NCI-H1417 (cell line): ENCODE measurements at regions not wholly inside any gene's neighbourhood (a gene's known extent, or its start where the extent isn't known, plus 50 kb on each side); places are given as distances from the start of the nearest gene placed in this dataset.
"Not testable (repeated sequence)": the region's sequence is repeated elsewhere in the genome, so short reads cannot be mapped to it uniquely, and the experiment has no call there.

Source experiments
- DNase-seq, 3 experiments: peaks; one replicate each; lab custom pipeline; 2025; lab: John Stamatoyannopoulos, UW

DNA sequence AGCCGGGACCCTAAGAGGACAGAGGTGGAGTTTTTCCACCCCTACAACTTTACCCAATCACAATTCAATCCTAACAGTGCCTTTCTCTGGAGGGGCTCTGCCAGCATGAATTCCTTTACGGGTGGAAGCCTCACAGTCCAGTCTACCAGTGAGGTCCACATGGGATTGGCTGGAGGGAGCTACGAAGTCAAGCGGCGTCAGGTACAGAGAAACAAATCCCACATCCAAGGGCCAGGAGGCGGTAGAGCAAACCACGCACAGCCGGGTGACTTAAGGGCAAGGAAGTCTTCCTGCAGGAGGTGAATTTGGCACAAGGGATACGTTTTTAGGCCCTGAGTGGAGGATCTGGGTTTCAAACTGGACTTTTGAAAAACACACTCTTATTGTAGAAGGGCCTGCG, 199.6 kb downstream of the UQCRFS1 start:
- no peak for DNase-seq

DNA sequence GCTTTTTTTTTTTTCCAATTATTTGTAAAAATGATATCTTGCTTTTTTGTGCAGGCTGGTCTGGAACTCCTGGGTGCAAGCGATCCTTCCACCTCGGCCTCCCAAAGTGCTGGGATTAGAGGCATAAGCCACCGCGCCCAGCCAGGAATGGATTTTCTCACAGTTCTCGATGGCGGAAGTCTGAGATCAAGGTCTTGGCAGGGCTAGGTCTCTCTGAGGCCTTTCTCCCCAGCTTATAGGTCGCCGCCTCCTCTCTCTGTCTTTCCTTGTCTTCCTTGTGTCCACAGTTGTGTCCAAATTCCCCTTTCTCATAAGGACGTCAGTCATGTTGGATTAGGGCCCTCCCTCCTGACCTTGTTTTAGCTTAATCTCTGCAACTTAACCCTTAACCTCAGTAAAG, 200.5 kb downstream of the UQCRFS1 start:
- DNase-seq, result no peak

DNA sequence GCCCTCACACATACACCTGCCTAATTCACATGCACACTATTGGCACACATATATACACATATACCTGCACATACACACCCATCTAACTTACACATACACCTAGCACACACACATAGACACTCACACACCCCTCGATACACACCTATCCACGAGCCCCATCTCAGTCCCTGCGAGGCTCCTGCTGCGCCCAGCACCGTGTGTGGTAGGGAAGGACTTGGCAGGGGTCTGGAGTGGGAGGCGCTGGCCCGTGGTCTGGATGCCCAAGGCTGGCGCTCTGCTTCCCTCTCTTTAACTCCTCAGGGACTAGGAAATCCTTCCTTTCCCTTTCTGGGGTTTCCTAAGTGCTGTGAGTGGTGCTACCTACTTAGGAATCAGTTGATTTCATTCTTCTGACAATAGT, 202.7 kb downstream of the UQCRFS1 start:
- no peak for DNase-seq

DNA sequence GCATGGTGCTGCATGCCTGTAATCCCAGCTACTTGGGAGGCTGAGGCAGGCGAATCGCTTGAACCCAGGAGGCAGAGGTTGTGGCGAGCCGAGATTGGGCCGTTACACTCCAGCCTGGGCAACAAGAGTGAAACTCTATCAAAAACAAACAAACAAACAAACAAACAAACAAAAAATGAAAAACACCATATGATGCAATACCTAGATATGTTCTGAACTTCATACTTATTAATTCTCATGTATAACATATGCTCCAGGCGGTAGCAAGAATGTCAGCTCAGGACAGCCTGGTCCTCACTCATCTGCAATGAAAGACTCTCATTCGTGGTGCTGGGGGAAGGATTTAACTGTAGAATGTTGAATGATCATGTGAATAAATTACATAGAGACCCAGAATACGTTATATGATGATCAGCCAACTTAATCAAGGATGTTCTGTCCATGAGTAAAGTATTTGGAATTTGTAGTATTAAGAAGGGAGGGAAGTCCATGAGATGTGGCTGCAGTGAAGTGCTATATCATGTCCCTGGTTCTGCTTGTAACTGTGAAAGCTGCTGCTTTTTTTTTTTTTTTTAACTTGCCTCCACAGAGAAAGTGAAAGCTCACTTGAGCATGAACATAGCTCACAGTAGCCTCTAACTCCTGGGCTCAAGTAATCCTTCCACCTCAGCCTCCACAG, 206.8 kb downstream of the UQCRFS1 start:
- no peak for DNase-seq

DNA sequence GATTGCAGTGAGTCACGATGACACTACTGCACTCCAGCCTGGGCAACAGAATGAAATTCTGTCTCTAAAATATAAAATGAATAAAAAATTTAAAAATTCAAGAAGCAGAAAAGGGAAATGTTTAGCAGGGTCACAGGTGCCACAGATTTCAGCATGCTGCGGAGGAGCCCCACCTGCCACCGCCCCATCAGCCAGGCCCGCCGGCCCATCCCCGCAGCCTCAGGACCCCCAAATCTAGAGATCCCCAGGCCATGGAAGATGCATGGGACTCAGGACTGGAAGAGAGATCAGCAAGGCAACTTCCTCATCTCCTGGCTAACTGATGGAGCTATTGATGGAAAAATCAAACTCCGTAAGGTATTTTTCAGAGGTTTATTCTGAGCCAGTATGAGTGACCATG, 208.2 kb downstream of the UQCRFS1 start:
- DNase-seq, result no peak

DNA sequence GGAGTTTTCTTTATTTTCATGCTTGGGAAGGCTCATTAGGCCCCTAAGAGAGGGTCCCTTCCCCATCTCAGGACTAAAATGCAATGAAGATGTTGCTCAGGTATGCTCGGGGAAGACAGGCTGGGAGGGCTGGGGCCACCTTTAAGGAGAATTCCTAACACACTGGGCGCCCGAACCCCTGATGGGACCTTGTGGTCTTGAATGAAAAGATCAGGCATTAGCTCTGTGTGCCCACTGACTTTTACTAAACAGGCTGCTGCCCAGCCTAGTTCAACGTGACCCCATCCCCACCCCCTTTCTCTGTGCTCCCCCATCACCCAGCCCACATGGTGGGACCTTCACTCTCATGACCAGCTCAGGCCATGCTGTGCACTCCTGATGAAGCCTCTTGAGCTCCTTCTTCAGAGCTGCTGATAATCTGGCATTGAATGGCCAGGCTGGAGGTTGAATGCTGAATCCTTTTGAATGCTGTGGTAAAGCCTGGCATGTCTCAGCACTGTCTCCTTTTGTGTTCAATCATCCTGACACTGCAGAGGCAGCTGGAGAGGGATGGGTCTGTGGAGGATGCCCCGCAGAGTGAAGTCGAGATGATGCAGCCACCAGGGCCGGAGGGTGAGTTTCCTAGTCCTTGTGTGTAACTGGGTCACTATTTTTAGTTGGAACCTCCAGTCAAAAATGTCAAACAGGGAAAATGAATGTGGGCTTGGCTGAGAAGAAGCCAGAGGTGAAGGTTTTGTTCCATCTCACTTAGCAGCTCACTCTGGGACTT, 209.1 kb downstream of the UQCRFS1 start:
- DNase-seq, result no peak

DNA sequence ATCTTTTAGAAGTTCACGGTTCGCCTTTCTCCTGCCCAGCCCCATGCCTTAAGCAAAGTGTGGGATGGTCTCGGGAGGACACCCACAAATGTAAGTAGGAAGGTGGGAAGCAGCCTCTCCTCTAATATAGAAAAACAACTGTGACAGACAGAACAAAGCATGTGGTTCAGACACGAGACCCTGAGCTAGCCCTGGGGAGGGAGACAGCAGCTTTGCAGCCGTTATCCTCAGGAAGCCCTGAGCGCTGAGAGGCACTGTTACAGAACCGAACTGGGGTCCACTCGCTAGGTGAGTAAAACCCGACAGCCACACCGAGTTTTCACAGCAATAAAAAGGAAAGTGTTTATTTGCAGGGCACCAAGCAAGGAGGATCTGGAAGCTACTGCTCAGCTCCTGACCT, 210.6 kb downstream of the UQCRFS1 start:
- no peak for DNase-seq

DNA sequence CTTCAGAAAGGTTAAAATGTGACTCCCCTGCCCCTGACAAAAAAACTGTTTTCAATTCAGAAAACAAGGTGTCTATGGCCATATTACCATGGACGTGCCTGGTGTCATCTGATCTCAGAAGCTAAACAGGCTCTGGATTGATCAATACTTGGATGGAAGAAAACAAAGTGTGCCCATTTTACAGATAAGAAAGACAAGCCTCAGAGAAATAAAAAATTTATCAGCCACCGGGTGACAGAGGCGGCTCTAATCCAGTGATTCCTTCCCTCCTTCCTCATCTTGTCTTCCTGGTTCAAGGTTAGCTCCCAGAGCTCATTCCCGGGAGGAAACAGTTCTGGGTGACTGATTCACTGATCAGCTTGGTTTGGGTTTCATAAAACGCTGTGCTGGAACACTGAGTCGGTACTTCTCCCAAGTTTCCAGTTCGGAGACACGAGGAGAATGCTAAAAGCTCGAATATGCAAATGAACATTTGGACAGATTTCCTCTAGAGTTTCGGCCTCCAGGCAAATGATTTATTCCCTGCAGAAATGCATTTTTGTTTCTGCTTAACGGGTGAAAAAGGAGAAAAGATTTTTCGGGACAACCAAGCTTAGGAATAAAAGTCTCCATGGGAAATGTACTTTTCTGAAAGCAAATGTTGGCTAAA, 211.2 kb downstream of the UQCRFS1 start:
- DNase-seq, result no peak

DNA sequence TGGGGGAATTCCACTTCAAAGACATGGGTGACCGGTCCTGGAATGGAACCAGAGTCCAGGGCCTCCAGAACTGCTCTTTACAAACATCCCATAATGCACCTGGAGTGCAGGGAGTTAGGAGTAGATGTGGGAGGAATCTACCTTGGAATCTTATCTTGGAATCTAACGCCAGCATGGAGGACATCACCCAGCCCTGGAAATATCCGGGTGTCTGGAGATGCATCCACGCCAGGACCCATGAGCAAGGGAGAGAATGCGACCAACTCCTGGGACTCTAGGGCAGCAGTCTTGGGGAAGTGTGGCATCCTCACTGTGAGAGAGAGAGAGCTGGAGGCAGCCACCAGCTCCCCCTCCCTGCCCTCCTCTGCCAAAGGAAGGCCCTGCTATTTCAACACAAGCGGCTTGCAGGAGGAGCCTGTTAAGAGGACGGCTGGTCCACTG, 211.8 kb downstream of the UQCRFS1 start:
- DNase-seq, result no peak

DNA sequence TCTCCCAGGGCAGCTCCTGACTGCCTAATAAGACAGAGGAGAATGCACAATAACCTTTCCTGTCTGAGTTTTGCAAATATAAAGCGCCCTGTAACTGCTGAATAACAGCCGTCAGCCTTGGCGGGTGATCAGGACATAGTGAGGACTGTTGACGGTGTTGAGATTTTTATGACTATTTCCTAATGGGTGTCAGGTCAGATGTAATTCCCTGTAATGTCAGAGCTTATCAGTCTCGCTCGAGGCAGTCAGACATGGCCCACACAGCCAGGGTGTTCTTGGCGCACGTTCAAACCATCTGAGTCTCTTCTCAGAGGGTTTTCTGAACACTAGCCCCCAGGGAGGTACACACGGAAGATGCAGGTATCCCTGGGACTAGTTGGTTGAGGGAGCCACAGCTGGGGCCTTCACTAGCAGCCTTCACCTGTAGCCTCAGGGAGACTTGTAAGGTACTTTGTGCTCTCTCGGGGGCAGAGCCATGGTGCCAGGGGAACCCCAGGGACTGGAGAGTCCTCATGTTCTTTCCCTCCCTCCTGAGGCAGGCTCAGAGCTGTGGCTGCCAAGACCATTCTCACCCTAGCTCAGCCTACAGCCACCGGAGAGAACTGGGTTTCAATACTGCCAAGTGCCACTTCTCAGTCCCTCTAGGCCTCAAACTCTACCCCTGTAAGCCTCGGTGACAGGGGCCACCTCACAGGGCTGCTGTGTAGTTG, 213.1 kb downstream of the UQCRFS1 start:
- no peak for DNase-seq

DNA sequence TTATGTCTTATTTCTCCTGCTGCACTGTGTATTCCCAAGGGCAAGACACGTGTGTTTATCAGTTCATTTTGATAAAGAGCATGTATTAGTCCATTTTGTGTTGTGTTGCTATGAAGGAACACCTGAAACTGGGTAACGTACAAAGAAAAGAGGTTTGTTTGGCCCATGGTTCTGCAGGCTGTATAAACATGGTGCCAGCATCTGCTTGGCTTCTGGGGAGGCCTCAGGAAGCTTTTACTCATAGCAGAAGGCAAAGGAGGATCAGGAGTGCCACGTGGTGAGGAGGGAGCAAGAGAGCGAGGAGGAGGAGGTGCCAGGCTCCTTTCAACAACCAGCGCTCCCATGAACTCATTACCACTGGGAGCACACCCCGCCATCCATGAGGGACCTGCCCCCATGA, 214.0 kb downstream of the UQCRFS1 start:
- DNase-seq, result no peak

DNA sequence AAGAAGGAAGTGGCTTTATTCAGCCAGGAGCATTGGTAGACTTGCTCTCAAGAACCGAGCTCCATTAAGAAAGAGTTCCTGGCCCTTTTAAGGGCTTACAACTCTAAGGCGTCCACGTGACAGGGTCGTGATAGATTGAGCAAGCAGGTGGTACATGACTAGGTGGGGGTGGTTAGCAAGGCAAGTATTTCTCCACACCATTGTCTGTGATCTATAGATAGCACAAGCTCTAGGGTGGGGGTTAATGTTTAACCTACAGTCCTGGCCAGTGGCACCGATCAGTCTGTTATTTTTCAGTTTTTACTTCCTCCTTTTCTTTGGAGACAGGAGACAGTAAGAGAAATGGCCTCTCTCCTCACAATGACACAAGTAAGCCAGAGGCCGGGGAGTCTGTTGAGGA, 215.1 kb downstream of the UQCRFS1 start:
- not testable (repeated sequence) for DNase-seq

DNA sequence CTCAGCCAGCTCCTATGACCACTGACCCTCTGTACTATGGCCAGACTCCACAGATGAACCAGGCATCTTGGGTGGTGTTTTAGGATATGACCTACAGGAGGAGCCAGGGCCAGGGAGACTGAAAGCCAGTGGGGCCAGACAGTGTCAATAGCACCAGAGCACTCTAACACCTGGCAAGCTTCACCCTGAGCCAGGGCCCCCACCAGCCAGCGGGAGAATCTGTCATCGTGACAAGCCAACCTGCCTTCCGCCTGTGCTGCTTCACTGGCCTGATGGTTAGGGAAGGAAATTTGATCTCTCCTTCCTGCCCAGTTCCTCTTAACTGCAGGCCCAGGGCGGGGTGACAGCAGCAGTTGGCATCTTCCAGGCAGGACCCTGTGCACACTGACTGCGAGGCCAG, 222.4 kb downstream of the UQCRFS1 start:
- no peak for DNase-seq

DNA sequence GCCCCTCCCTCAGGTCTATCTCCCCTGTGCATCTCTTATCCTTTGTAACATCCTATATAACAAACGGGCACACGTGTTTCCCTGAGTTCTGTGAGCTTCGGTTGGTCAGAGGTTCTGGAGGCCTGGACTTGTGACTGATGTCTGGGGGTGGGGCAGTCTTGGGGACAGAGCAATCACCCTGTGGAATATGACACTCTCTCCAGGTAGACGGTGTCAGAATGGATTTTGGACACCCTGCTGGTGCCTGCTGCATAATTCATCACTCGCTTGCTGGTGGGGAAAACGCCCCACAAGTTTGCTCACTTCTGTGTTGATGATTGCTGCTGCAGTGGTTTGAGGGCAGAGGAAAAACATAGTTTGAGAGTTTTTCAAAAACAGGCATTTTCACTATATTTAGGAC, 223.2 kb downstream of the UQCRFS1 start:
- no peak for DNase-seq

DNA sequence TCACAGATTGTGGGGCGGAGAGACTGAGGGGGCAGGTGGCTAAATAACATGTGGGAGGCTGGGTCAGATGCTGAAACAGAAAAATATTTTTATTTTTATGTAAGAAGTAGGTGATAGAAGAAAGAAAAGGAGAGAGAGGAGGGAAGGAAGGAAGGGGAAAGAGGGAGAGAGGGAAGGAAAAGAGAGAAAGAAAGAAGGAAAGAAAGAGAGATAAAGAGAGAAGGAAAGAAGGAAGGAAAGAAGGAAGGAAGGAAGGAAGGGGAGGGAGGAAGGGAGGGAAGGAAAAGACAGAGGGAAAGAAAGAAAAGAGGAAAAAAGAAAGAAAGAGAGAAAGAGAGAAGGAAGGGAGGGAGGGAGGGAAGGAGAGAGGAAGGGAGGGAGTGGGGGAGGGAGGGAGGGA, 224.9 kb downstream of the UQCRFS1 start:
- no peak for DNase-seq

DNA sequence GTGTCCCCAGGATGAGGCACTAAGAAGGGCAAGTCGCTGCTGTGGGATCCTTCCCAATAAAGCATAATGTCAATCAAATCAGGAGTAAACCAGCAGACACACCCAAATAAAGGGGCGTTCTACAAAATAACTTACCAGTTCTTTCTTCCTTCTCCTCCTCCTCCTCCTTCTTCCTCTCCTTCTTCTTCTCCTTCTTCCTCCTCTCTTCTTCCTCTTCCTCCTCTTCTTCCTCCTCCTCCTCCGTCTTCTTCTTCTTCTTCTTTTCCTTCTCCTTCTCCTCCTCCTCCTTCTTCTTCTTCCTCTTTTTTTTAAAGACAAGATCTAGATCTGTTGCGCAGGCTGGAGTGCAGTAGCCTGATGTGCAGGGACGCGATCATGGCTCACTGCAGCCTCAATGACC, 225.8 kb downstream of the UQCRFS1 start:
- no peak for DNase-seq

DNA sequence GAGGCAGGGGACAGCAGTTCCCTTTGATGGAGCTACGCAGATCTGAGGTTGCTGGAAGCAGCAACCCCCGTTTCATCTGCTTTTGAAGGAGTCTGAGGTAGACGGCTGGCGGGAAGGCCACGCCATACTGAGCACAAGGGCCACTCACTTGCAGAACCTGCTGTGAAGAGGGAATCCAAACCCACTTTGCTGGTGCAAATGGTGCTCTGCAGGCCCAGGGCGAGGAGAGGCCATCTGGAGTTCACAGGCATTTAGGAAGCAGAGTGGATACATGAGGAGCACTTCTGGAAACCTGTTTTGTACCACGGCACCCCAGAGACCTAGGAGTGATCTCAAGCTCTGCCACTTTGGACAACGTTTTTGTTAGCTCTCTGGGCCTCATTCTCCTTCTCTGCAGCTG, 227.8 kb downstream of the UQCRFS1 start:
- DNase-seq, result peak in 1 of 3 experiments; percentile 73

DNA sequence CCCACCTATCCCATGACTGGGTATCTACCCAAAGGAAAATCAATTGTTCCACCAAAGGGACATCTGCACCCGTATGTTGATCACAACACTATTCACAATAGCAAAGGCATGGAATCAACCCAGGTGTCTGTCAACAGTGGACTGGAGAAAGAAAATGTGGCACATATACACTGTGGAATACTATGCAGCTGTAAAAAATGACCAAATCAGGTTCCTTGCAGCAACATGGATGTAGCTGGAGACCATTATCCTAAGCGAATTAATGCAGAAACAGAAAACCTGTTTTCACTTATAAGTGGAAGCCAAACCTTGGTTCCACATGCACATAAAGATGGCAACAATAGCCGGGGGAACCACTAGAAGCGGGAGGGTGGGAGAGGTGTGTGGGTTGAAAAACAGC, 228.6 kb downstream of the UQCRFS1 start:
- no peak for DNase-seq

DNA sequence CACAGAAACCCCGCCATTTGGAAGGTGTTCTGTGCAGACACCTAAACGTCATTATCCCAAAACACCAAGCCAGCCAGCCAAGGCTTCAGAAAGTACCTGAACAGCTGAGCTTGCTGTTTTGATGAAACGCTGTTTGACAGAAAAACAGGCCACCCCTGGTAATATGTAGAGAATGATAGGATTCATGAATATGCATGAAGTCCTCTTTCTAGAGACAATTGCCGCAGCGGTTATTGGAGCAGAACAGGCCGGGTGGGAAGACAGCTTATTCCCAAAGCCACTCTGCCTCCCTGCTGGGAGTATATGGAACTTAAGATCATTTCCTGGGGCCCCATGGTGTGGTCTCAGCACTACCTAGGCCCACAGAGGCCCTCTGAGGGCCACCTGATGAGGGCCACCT, 229.5 kb downstream of the UQCRFS1 start:
- no peak for DNase-seq

DNA sequence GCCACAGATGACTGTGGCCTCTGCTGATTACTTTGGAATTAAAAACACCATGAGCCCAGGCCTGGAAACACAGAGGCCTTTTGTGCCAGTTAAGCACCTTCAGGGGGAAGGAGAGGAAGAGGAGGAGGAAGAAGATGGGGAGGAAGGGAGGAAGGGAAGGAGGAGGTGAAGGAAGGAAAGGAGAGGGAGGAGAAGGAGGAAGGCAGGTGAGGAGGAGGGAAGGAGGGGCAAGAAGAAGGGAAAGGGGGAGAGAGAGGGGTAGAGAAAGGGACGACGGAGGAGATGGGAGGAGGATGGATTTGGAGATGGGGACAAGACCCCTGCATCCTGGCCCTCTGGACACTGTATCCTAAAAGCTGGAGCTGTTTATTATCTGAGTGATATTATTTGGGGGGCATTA, 231.0 kb downstream of the UQCRFS1 start:
- DNase-seq, result no peak

DNA sequence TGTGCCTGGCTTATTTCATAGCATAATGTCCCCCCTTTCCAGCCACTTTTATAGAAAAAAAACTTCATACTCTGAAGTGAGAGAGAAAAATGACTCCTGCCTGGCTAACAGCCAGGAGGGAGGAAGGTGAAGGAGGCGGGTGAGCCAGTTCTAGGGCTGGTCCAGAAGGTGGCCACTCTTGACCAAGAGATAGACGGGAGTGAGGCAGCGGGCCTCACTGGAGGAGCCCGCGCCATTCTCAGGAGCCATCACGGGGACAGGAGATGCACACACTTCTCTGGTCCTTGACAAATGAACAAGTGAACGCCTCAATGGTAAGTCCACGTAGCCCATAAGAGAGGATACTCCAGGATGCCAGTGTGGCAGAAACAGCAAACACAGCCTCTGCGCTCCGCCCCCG, 231.4 kb downstream of the UQCRFS1 start:
- no peak for DNase-seq

DNA sequence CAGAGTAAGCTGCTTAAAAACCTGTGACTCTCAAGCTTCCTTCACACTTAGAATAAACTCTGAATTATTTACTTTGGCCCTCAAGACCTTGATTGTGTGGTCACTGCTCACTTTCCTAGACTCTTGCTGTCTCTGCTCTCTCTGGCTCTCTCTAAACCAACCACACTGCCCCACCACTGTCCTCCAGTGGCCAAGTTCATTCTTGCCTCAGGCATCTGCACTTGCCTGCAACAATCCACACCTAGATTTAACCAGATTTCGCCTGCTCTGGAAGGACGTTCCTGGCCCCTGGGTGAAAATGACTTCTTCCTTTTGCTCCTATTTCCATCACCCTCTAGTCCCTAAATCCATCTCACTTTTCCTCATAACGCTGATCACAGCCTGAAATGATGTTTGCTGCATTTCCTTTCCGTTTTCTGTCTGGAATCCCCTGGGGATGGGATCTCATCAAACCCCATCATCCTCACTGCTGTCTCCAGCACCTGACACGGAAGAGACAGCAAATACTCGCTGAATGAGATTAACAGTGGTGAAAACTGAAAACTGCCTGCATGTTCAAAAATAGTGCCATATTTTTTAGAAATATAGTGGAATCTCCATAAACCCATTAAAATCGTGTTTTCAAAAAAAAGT, 232.6 kb downstream of the UQCRFS1 start:
- no peak for DNase-seq
